DMS114 treated with DMSO at 0.1 percent for 48 hours (cell line): ENCODE measurements at regions not wholly inside any gene's neighbourhood (a gene's known extent, or its start where the extent isn't known, plus 50 kb on each side); places are given as distances from the start of the nearest gene placed in this dataset.
A peak's percentile ranks its signal among the peaks of the same experiment; 100 is the strongest.

ENCODE experiments used
- DNase-seq: peaks from one replicate; lab custom pipeline; 2025; ENCODE audit not compliant: unreplicated experiment; lab: John Stamatoyannopoulos, UW

DNA sequence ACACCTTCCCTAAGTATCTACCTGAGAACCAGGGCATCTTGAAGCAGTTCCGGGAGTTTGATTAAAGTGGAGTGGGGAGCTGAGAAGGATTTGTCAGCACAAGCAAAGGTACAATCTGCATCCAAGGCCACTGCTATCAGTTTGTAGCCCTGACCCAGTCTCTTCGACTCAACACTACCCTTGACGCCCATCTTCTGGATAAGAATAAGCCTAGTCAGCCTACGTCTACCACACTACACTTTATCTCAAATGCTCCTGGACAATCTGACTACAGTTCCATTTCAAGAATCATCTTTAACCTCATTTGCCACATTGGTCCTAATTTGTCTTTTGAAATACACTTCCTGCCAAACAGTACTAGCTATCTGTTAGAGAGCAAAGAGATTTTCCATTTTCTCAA is 134.1 kb upstream of the C1GALT1 start:
- no peak for DNase-seq

DNA sequence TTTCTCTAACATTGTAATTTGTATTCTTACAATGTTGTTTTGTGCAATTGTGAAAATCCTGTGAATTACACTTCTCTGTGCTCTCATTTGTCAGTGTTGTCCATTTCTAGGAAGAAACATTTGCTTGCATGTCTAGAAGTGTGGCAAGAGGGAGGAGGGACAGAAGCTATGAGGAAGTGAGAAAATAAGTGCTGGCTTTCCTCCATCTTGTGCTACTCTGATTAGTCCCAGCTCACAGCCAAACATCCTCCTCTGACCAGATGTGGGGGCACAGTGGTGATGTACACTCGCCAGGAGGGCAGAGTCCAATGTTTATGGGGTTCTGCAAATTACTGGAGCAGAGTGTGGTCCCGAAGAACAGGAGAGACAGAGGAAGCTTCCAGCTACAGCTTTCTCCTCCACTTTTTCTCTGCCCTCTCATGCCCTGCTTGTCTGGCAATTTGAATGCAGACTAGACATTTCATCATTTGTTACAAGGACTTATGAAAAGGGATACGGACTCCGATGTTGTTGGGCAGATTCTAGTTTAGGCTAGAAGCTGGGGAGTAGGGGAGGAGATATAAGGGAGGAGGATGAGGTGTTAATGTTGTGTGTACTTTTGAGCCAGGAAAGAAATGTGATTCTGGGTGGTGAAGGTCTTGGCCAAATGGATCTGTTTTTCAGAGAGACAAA is 131.0 kb upstream of the C1GALT1 start:
- no peak for DNase-seq

DNA sequence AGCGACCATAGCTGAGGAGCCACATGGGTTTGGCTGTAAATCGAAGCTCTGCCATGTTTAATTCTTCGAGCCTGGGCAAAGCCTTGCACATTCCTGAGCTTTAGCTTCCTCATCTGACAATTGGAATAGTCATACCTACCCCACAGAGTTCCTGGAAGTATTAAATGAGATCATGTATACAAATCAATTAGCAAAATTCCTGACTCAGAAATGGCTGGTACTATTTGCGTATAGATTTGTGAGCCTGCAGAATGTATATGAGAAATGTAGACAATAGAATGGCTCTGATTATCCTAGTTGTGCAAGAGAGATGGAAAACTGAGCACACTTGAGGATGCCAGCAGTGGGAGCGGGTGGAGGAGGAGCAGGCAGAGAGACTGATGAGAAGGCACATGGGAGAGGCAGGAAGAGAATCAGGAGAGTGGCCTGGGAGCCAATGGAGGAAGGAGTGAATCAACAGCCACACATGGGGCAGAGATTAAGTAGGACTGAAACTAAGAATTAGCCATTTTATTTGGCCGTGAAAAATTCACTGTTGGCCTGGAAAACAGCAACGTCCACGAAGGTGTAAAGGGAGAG is 128.0 kb upstream of the C1GALT1 start:
- no peak for DNase-seq

DNA sequence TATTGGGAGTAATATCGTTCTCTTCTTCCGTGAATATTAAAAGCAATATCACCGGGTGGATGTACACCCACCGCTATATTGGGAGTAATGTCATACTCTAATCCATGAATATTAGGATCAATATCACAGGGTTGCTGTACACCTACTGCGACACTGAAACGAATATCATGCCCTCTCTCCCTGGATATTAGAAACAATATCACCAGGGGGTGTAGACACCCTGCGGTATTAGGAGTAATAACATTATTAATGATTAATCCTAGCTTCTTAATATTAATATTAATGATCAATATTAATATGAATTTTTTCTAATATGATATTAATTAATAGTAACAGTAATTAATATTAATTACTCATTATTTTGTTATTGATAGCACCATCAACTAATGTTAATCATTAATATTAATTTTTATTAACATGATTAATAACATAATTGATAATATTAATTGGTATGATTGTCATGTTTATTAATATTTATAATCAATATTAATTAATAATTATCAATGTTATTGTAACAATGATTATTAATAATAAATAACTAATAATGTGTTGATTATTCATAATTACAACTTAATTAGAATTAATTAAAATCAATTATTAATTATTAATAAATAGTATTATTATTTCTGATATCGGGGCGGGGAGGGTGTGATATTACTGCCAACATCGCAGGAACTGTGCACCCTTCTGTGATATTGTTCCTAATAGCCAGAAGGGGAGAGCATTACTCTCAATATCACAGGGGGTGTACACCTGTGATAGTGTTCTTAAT is 121.3 kb upstream of the C1GALT1 start:
- DNase-seq = no peak

DNA sequence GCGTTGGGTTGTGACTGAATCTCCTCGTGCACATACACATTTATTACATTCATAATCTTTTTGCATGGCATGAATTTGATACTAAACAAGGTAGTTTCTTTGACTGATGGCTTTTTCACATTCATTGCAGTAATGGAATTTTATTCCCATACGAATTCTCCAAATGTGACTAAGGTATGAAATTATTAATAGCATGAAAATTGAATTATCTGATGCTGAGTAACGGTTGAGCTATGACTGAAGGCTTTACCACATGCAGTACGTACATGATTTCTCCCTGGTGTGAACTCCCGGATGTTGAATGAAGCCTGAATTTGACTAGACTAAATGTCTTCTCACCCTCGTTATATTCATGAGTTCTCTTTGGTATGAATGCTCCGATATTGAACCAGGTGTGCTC is 104.4 kb upstream of the C1GALT1 start:
- no peak for DNase-seq

DNA sequence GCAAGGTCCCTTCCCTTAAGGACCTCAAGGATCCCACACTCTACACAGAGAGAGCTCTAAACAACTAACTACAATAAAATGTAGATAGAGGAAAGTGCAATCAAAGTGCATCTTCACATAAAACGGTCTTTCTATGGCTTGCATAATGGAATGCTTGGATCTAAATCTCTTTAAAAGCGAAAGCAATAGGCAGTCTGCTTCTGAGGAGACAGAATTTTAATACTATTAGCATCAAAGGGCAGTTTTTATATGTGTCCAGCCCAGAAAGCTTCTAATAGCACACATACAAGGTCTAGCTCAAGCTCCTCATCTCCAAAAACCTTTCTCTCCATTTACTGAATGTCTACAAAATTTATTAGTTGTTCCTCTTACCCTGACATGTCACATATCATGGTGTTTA is 101.5 kb upstream of the C1GALT1 start:
- DNase-seq = no peak

DNA sequence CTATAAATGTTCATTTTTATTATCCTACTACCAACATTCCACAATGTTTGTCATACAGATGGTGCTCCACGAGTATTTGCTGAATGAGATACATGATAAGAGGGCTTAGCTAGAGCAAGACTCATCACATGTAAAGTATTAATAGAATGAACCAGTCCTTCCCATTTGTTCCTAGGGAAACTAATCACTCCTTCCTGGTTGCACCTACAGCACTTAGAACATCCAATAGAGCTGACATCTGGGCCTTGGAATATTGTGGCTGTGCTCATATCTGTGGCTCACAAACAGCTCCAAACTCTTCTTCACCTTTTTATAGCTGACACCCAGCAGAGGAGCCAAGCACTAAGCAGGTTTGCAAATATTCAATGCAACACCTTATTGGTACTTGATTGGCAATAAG is 91.9 kb upstream of the C1GALT1 start:
- DNase-seq = no peak

DNA sequence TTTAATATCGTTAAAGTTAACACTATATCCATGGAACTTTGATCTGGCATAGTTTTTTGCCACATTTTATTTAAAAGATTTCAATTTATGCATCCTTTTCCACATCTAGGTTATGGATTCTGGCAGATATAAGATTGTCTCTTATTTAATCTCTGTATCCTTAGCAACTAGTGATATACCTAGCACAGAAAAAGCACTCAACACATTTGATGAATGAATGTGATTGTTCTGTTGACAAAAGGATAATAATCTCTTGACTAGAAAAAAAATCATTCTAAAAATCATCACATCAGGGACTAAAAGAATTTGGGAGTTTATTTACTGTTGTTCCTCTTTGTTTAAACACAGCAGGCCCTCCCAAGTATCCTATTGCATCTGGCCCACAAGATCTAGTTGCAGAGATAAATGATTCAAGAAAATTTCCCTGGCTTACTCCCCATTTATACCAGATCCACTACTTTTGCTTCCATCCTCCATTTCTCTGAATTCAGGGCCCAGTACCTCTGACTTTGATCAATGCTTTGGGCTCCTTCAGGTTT is 84.0 kb upstream of the C1GALT1 start:
- DNase-seq = no peak

DNA sequence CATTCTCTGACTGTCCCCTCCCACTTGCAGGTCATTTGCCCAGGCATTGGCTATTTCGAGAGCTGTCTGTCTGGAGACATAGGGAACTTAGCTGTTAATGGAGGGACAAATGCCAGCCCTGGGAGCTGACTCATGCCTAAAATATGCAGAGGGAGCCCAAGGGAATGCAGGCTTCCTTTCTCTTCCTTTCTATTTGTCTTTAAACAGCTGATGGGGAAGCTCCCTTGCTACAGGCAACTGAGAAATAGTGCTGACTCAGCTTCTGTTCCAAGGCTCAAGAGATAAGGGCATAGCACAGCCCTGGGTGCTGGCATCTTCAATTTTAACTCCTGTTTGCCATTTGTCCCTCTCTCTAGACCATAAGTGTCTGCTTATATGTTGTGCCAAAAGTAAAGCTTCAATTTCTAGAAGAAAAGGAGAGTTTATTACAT is 82.7 kb upstream of the C1GALT1 start:
- no peak for DNase-seq

DNA sequence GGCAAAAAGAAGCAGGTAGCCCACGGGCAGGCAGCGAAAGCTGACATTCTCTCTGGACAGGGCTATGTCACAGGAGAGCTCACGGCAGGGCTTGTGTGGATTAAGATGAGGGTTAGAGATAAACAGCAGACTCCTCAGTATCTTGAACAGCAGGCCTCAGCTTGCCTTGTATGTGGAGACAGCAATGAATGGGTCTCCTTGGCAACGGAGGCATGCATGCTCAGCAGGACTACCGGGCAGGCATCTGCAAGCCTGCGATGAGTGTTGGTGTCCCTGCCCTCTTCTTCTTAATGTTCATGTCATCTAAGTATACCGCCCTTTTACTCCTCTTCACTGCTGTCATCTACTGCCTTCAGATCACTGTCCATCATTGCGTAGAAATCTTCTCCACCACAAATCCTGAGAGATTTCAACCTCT is 81.9 kb upstream of the C1GALT1 start:
- DNase-seq = no peak

DNA sequence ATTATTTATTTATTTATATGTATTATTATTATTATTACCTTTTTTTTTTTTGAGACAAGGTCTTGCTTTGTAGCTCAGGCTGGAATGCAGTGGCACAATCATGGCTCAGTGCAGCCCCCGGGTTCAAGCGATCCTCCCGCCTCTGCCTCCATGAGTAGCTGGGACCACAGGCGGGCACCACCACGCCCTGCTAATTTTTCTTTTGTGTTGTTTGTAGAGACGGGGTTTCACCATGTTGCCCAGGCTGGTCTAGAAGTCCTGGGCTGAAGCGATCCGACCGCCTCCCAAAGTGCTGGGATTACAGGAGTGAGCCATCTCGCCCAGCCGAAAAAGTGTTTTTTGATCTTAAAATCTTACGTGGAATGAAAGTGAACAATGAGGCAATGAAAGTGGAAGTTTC is 79.4 kb upstream of the C1GALT1 start:
- no peak for DNase-seq

DNA sequence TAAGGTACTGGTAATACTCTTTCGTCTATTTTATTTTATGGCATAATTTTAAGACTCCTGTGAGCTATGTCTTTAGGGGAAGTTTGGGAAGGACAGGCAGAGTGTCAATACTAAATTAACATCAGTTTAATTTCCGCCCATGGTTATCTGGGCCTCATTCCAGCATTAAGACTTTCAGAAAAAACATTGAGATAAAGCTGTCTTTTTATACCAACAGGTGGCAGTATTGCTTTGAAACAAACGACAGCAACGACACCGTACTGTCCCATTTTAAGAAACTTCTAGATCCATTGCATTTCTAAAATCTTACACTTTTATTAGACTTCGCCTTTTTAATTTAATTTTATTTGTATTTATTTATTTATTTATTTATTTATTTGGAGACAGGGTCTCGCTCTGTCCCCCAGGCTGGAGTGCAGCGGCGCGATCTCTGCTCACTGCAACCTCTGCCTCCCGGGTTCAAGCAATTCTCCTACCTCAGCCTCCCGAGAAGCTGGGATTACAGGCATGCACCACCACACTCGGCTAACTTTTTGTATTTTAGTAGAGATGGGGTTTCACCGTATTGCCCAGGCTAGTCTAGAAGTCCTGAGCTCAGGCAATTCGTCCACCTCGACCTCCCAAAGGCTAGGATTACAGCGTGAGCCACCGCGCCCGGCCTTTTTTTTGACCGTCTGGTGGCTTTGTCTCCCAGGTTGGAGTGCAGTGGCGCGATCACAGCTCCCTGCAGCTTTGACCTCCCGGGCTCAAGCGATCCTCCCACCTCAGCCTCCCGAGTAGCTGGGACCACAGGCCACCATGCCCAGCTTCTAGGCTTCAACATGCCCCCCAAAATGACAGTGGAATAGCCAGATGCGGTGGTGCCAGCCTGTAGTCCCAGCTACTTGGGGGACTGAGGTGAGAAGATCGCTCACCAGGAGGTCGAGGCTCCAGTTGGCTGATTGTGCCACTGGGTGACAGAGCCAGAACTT is 78.7 kb upstream of the C1GALT1 start:
- DNase-seq = peak; percentile 57

DNA sequence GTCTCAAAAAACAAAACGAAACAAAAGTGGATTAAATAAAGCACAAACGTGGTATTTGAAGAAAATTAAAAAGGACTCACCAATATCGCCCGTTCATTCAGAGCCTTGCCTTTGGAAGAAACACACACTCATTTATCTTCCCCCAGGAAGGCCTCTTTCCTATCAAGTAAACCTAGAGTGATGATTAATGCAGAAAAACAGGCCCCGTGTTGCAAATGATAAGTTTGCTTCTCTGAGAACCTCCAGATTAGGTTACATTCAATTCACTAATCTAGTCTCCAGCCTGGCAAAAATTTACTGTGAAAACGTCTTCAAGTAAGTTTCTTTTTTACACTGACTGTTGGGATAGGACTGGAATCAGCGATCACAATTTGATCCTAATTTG is 78.0 kb upstream of the C1GALT1 start:
- no peak for DNase-seq

DNA sequence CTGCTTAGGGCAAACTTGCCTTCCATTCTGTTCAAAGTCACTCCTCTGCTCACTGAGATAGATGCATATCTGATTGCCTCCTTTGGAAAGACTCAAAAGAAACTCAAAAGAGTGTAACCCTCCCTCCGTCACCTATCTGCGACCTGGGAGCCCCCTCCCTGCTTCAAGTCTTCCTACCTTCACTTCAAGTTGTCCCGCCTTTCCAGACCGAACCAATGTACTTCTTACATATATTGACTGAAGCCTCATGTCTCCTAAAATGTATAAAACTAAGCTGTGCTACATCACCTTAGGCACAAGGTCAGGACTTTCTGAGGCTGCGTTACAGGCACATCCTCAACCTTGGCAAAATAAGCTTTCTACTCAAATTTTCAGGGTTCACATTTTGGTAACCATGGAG is 77.4 kb upstream of the C1GALT1 start:
- no peak for DNase-seq

DNA sequence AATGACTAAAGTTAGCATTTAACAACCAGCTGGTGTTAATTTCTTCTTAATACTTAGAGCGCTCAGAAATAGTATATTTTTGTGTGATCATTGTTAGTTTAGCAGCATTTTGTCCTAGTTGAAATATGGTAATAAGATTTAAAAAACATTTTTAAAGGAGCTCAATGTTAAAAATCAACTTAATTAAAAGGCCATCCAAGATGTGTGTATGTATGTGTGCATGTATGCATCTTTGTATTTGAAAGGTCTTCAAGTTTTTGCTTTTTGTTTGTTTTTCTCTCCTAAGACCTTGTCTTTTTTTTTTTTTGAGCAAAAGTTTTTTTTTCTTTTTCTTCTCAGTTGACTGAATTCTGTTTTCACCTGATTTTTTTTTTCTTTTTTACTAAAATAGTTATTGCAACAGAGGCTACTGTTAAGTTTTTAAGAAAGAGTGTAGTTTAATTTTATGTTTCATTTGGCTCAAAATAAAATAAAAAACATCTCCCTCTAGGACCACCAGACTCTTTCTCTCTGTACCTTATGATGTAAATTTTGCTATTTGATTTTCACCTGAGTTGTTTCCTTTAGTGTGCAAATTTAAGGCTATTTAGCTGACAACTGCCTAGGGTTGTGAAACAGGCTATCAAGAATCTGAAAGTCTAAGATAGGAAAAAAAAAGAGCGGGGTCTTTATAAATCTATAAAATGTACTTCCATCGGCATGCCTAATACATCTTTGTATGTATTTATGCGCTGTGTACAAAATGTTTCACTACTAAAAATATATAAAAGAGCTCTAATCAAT is 76.4 kb upstream of the C1GALT1 start:
- no peak for DNase-seq

DNA sequence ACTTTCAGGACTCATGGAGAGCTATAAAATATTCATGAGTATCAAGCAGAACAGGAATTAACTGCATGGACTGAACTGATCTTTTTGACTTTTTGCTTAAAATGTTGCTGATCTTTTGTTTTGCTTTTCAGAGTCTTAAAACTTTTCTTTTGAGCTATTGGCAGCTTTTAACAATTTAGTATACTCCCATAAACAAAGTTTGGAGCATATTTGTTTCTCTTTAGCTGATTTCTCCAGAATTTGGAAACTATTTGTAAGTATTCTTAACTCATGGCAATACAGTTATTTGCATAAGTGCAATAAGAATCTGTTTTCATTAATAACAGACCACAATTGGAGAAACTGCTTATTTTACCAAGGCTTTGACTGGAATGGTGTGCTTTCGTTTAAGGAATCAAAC is 73.4 kb upstream of the C1GALT1 start:
- DNase-seq = no peak

DNA sequence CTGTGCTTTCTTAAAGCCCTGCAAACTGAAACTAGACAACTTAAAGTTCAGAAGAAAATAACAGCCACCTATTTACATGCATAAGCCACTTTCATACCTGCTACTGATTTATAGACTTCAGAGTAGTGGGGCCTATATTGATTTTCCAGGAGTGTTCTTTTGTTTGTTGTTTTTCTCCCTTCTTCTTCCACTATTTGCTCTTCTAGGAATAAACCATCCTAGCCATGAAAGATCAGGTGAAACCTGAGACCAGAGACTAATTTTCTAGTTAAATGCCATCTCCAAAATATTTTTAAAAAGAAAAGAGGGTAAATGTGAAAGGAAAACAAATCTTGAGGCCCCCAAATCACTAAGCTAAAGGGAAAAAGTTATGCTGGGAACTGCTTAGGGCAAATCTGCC is 72.4 kb upstream of the C1GALT1 start:
- no peak for DNase-seq

DNA sequence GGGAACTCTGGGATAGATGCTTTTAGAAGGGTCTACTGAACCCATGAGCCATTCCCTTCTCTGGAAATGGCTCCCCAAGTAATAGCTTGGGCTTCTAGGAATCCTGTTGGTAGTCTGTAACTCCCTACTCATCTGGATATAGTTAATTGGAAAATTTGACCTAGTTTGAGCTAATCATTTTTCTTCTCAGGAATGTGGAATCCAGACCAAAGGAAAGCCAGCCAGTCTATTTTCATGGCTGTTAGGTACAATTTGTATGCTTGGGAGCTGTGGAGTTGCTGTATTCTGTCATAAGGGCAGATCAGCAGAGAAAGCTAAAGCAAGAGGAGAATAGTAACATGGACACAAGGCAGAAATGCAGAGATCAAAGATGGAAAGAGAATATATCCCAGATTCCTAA is 71.6 kb upstream of the C1GALT1 start:
- no peak for DNase-seq

DNA sequence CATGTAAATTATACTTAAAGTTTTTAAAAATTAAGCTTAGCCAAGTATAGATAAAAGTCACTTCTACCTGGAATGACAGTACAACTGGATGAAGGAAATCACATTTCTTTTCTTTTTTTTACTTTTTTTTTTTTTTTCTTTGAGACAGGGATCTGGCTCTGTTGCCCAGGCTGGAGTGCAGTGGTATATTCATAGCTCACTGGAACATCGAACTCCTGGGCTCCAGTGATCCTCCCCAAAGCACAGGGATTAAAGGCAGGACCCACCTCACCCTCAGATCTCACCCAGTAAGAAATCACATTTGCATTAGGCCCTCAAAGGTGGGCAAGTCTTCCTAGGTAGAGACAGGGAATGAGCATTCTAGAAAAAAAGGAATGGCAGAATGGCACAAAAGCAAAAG is 69.5 kb upstream of the C1GALT1 start:
- no peak for DNase-seq

DNA sequence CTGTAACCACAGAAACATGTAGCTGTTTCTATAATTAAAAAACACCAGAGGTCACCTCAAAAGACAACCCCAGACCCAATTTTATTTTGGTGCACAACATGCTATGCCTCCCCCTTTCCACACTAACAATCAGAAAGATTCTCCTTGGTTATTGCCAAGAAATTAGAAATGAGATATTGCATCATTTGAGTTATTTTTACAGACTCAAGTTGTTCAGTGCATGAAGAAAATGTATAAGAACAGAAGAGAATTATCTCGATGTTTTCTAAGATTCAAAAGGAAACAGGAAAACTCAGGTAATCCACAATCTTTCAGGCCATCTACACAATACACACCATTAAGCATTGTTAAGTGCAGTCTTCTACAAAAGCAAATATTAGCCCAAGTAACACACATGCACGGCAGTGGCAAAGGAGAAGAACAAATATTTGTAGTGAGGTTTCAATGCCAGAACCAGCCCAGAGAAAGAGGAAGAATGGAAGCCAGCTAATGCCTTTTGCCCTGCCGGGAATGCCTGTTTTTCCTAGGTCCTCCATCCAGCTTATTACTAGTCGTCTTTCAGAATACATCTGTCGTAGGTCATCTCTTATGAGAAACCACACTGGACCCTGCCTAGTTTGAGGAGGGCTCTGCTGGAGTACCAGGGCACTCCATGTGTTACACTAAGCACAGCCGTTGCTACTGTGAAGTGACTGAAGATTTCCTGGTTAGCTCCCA is 67.6 kb upstream of the C1GALT1 start:
- no peak for DNase-seq
